MCF 10A (cell line): ENCODE measurements at regions not wholly inside any gene's neighbourhood (a gene's known extent, or its start where the extent isn't known, plus 50 kb on each side); places are given as distances from the start of the nearest gene placed in this dataset.

Experiments
- BruUV-seq: library from RNA; stranded (reverse); fragments of 400-500 nt; replicated peaks from 2 replicates; lab custom pipeline; 2021; lab: Mats Ljungman, UMichigan
- CTCF ChIA-PET: fragments of 300-600 bp; sonication (Branson Sonifier 250); formaldehyde crosslinking; extraction: SDS; loops from one replicate; lab custom pipeline; 2021; ENCODE audit warnings: antibody characterized with exemption, inconsistent platforms; lab: Yijun Ruan, JAX
- POLR2A ChIA-PET: fragments of 300-600, 350-650 bp; sonication (Branson Sonifier 250); formaldehyde crosslinking; extraction: SDS; loops from one replicate; lab custom pipeline; 2020; ENCODE audit warnings: antibody characterized with exemption, inconsistent platforms; lab: Yijun Ruan, JAX
- DNase-seq: peaks from one replicate; pipeline ENCODE4 v3.0.0-alpha.2; 2018; ENCODE audit not compliant: unreplicated experiment
- H3K27ac Mint-ChIP-seq: one replicate; pipeline ENCODE4 v1.8.0; 2022; ENCODE audit warnings: mild to moderate bottlenecking, low read depth, mixed read lengths; ENCODE audit not compliant: unreplicated experiment
- H3K27me3 Mint-ChIP-seq: one replicate; pipeline ENCODE4 v1.8.0; 2022; ENCODE audit warnings: mixed read lengths; ENCODE audit not compliant: insufficient read depth, unreplicated experiment
- H3K36me3 Mint-ChIP-seq: one replicate; pipeline ENCODE4 v1.8.0; 2022; ENCODE audit warnings: mild to moderate bottlenecking, moderate library complexity, mixed read lengths; ENCODE audit not compliant: insufficient read depth, unreplicated experiment
- H3K4me1 Mint-ChIP-seq: one replicate; pipeline ENCODE4 v1.8.0; 2022; ENCODE audit warnings: mixed read lengths; ENCODE audit not compliant: insufficient read depth, unreplicated experiment
- H3K4me3 Mint-ChIP-seq: one replicate; pipeline ENCODE4 v1.8.0; 2022; ENCODE audit warnings: mild to moderate bottlenecking, moderate library complexity, mixed read lengths; ENCODE audit not compliant: unreplicated experiment
- H3K9me3 Mint-ChIP-seq: one replicate; pipeline ENCODE4 v1.8.0; 2022; ENCODE audit warnings: mixed read lengths; ENCODE audit not compliant: unreplicated experiment
- intact Hi-C: fragments of 100-400 bp; cut with micrococcal nuclease; formaldehyde crosslinking; loops from 2 replicates; pipeline ENCODE4 v1.14.1; 2022
- TF ChIP-seq, protein P1 (sequence below): fragments of 200-600 bp; IDR thresholded peaks from one replicate; pipeline ENCODE4 v1.8.0; 2022; ENCODE audit warnings: antibody characterized with exemption, mild to moderate bottlenecking; ENCODE audit not compliant: unreplicated experiment

DNA sequence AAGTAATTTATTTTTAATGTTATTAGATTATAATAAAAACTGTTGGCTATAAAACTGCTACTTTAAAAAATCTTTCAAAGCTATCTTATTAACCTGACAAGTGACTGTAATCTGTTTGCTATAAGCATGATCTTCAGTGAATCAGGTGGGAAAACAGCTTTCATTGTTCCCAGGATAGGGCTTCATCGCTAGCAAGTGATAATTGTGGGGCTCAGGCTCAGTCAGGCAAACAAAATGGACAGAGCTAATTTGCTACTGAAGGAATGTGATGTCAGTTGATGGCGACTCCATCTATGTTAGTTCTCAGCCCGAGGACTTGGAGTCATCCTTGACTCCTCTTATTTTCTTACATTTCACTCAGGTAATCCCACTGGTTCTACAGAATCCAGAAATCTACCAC lies 125.0 kb downstream of the RASSF10 start:
- BruUV-seq, result no TSS peak
- Mint-ChIP-seq H3K27ac (no peak overlapping the region), H3K36me3 (no peaks in the 10 kb centered on the region), H3K4me1 (peaks cover 9% of the 10 kb centered on the region), H3K4me3 (no peak overlapping the region), H3K27me3 (no peaks in the 10 kb centered on the region), H3K9me3 (peaks cover 8% of the 10 kb centered on the region)
- POLR2A ChIA-PET, result interaction anchor here (0.6 kb wide), 1 partner anchor 10 kb away, joined by 3 read pairs; no protein-coding TSS in a partner anchor
- CTCF ChIA-PET, result no interaction called here
- TF ChIP-seq, protein P1, sequence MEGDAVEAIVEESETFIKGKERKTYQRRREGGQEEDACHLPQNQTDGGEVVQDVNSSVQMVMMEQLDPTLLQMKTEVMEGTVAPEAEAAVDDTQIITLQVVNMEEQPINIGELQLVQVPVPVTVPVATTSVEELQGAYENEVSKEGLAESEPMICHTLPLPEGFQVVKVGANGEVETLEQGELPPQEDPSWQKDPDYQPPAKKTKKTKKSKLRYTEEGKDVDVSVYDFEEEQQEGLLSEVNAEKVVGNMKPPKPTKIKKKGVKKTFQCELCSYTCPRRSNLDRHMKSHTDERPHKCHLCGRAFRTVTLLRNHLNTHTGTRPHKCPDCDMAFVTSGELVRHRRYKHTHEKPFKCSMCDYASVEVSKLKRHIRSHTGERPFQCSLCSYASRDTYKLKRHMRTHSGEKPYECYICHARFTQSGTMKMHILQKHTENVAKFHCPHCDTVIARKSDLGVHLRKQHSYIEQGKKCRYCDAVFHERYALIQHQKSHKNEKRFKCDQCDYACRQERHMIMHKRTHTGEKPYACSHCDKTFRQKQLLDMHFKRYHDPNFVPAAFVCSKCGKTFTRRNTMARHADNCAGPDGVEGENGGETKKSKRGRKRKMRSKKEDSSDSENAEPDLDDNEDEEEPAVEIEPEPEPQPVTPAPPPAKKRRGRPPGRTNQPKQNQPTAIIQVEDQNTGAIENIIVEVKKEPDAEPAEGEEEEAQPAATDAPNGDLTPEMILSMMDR, result no peak
- no peak for DNase-seq
- intact Hi-C loops, result no loop called here

DNA sequence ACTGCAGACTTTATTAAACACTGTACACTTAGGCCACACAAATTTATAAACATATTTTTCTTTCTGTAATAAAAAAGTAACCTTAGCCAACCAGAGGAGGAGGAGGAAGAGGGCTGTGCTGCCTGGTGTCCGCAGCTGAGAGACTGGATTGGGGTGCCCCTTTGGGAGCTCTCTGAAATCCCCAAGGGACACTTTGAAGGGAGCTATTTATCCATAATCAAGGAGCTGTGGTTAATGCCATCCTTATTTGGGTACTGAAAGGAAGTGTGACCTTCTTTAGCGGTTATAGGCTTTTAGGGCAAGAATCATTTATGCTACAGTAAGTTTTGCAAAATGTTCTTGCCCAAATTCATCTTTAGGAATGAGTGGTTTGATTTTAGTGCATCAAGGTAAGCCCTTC lies 125.8 kb downstream of the RASSF10 start:
- POLR2A ChIA-PET, result no interaction called here

DNA sequence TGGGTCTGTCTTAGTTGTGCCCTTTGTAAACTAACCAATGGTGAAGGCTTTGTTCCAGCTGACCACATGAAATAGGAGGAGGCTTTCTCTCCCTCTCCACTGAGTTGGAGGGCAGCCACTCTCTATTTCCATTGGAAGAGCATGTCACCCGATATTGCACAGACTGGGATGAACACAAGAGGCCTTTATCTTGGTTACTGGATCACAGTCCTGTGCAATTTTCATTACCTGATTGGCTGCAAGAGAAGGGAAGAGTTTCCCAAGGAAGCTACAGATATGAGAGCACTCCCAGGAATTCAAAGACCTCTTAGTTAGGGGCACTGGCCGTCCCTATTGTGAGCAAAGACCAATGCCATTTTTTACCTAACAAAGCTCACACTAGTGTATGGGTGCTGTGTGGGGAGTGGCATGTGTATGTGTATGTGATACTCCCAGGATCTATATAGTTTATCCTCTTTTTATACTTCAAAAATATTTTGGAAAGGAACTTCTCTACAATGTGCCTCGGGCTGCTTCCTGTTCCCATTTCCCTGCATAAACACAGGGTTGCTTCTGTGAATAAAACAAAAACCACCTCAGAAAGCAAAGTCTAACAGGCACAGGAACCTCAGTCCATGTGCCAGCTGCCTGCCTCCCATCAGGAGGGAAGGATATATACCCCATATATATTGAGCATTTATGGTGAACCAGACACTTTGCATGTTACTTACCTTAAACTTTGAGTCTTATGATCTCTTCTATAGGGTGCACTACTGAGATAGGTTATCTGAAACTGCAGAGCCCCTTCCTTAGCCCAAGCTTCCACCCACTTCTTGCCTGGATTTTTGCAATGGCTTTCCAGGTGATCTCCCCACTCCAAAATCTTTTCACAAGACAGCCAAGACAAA lies 126.5 kb downstream of the RASSF10 start:
- Mint-ChIP-seq H3K36me3 (no peaks in the 10 kb centered on the region), H3K27me3 (no peaks in the 10 kb centered on the region), H3K4me1 (peaks cover 12% of the 10 kb centered on the region), H3K4me3 (no peak overlapping the region), H3K9me3 (no peaks in the 10 kb centered on the region), H3K27ac (no peak overlapping the region)
- ChIA-PET POLR2A (interaction anchor here (0.6 kb wide), 1 partner anchor 52 kb away, joined by 3 read pairs; no protein-coding TSS in a partner anchor), CTCF (no interaction called here)
- TF ChIP-seq, protein P1, result no peak
- DNase-seq, result peak; percentile 37
- intact Hi-C loops, result no loop called here
- BruUV-seq, result no TSS peak

More for the DNA sequence above, 125.8 kb downstream of the RASSF10 start:
- Mint-ChIP-seq H3K4me3 (no peak overlapping the region), H3K27me3 (no peaks in the 10 kb centered on the region), H3K4me1 (peaks cover 9% of the 10 kb centered on the region), H3K27ac (no peak overlapping the region), H3K36me3 (no peaks in the 10 kb centered on the region), H3K9me3 (peaks cover 5% of the 10 kb centered on the region)
- intact Hi-C loops, result no loop called here
- TF ChIP-seq, protein P1, result no peak
- no peak for DNase-seq
- BruUV-seq, result no TSS peak
- CTCF ChIA-PET, result no interaction called here

DNA sequence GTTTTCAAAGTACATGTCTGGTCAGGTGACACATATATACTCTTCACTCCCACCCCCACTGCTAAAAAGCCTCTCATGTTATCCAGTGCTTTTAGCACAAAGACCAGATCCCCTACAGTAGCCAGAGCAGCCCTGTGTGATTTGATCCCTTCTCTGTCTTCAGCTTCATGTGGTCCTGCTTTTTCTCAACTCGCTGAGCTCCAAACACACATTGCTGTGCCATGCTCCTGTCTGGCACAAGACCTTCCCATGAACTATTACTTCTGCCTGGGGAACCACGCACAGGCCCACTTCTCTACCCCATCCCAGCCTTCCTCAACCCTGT lies 127.1 kb downstream of the RASSF10 start:
- H3K4me1 Mint-ChIP-seq, result peaks cover 18% of the 10 kb centered on the region
- no peak overlapping the region for H3K4me3 Mint-ChIP-seq
- no peak overlapping the region for H3K27ac Mint-ChIP-seq
- no peaks in the 10 kb centered on the region for H3K27me3 Mint-ChIP-seq
- no peaks in the 10 kb centered on the region for H3K9me3 Mint-ChIP-seq
- BruUV-seq, result no TSS peak
- POLR2A ChIA-PET, result interaction anchor here (0.7 to 1.0 kb wide), 2 partner anchors 11 to 1769 kb away, joined by 3 read pairs; no protein-coding TSS in a partner anchor
- no peak for DNase-seq
- TF ChIP-seq, protein P1, result no peak
- no peaks in the 10 kb centered on the region for H3K36me3 Mint-ChIP-seq
- intact Hi-C loops, result no loop called here
- CTCF ChIA-PET, result interaction anchor here (0.9 kb wide), 1 partner anchor 17 kb away, joined by 4 read pairs; no protein-coding TSS in a partner anchor
